A549 (cell line): ENCODE measurements at regions not wholly inside any gene's neighbourhood (a gene's known extent, or its start where the extent isn't known, plus 50 kb on each side); places are given as distances from the start of the nearest gene placed in this dataset.

Source experiments
- CBX2 ChIP-seq: fragments of 200-600 bp; sonication (generic); IDR thresholded peaks from 2 replicates; pipeline ENCODE4 v1.6.1; 2016; ENCODE audit warnings: low read depth, mild to moderate bottlenecking, borderline replicate concordance
- ESRRA ChIP-seq: fragments of 150-350 bp; IDR thresholded peaks from 2 replicates; pipeline ENCODE4 v1.6.1; 2014; ENCODE audit warnings: mild to moderate bottlenecking, low read length, borderline replicate concordance
- POLR2A ChIP-seq: IDR thresholded peaks from 2 replicates; pipeline ENCODE4 v1.6.1; 2012; ENCODE audit warnings: mild to moderate bottlenecking, low read length
- REST ChIP-seq: fragments of 200-600 bp; sonication (generic); IDR thresholded peaks from 2 replicates; pipeline ENCODE4 v1.6.1; 2016; ENCODE audit warnings: antibody characterized with exemption, mild to moderate bottlenecking, moderate library complexity
- SMC3 ChIP-seq: fragments of >200 bp; sonication (Bioruptor Twin); formaldehyde crosslinking; IDR thresholded peaks from 3 replicates; pipeline ENCODE4 v1.6.1; 2018; ENCODE audit warnings: inconsistent platforms
- TF ChIP-seq, protein P1 (sequence below): fragments of >200 bp; sonication (Bioruptor Twin); formaldehyde crosslinking; IDR thresholded peaks from 3 replicates; pipeline ENCODE4 v1.5.1; 2016
- TF ChIP-seq, protein P2 (sequence below): fragments of >200 bp; sonication (Bioruptor Twin); formaldehyde crosslinking; IDR thresholded peaks from 3 replicates; pipeline ENCODE4 v1.6.1; 2016
- TF ChIP-seq, protein P3 (sequence below): IDR thresholded peaks from 2 replicates; pipeline ENCODE4 v1.6.1; 2012

DNA sequence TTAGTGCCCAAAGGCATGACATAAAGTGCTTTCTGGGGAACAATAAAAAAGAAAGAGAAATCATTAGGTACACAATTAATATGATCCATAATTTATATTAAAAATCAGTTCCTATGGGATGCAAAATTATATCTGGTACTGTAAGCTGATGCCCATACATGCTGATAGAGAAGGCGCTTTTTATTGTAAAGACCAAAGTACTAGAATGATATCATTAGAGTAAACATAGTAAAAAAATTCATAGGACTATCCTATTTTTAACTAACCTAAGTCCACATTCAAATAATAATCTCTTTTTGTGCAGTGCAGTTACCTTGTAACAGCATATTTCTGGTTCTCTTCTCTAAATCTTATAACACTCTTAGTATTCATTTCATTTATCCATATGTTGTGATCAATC lies 252.2 kb downstream of the ASXL3 start:
- TF ChIP-seq, protein P1, sequence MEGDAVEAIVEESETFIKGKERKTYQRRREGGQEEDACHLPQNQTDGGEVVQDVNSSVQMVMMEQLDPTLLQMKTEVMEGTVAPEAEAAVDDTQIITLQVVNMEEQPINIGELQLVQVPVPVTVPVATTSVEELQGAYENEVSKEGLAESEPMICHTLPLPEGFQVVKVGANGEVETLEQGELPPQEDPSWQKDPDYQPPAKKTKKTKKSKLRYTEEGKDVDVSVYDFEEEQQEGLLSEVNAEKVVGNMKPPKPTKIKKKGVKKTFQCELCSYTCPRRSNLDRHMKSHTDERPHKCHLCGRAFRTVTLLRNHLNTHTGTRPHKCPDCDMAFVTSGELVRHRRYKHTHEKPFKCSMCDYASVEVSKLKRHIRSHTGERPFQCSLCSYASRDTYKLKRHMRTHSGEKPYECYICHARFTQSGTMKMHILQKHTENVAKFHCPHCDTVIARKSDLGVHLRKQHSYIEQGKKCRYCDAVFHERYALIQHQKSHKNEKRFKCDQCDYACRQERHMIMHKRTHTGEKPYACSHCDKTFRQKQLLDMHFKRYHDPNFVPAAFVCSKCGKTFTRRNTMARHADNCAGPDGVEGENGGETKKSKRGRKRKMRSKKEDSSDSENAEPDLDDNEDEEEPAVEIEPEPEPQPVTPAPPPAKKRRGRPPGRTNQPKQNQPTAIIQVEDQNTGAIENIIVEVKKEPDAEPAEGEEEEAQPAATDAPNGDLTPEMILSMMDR = no peak
- no peak for TF ChIP-seq ESRRA
- no peak for TF ChIP-seq POLR2A
- TF ChIP-seq REST = no peak
- no peak for TF ChIP-seq CBX2
- TF ChIP-seq, protein P2, sequence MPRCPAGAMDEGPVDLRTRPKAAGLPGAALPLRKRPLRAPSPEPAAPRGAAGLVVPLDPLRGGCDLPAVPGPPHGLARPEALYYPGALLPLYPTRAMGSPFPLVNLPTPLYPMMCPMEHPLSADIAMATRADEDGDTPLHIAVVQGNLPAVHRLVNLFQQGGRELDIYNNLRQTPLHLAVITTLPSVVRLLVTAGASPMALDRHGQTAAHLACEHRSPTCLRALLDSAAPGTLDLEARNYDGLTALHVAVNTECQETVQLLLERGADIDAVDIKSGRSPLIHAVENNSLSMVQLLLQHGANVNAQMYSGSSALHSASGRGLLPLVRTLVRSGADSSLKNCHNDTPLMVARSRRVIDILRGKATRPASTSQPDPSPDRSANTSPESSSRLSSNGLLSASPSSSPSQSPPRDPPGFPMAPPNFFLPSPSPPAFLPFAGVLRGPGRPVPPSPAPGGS = no peak
- TF ChIP-seq SMC3 = no peak
- TF ChIP-seq, protein P3, sequence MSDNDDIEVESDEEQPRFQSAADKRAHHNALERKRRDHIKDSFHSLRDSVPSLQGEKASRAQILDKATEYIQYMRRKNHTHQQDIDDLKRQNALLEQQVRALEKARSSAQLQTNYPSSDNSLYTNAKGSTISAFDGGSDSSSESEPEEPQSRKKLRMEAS = no peak
